ENCODE measurements at regions not wholly inside any gene's neighbourhood (a gene's known extent, or its start where the extent isn't known, plus 50 kb on each side); places are given as distances from the start of the nearest gene placed in this dataset.

- DNase-seq (ENCODE audit: low read depth) = no peak
Observed at GRCh38 chr6:47360388-47360787, 50.7 kb upstream of the TNFRSF21 start.

DNA sequence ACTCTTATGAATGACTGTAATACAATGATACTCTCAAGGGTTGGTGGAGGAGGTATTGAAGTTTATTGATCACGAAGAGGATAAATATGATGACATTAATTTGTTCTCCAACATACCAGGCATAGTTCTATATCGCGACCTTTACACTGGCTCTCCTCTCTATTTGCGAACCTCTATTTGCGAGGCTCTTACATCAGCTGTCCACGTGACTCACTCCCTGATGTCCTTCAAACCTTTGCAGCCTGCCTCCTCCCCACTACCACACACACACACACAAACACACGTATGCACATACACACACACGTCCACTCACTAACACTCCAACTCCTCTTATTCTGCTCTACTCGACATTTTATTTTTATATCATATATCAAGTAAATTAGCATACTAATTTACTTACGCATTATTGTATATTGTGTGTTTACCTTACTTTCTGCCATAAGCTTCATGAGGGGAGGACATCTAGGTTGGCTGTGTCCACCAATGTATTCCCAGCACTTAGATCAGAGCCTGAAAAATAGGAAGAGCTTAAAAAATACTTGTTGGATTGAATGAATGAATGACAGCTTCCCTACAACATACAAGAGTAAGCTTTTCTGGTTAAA lies 53.3 kb upstream of the TNFRSF21 start:
- DNase-seq (ENCODE audit: low read depth) = no peak

- peak; percentile 30 for DNase-seq (ENCODE audit: low read depth)
Observed at GRCh38 chr6:47363736-47364135, 54.0 kb upstream of the TNFRSF21 start.

GRCh38 chr6:47366335-47366890 lies 56.7 kb upstream of the TNFRSF21 start:
- no peak for DNase-seq (ENCODE audit: low read depth)

DNA sequence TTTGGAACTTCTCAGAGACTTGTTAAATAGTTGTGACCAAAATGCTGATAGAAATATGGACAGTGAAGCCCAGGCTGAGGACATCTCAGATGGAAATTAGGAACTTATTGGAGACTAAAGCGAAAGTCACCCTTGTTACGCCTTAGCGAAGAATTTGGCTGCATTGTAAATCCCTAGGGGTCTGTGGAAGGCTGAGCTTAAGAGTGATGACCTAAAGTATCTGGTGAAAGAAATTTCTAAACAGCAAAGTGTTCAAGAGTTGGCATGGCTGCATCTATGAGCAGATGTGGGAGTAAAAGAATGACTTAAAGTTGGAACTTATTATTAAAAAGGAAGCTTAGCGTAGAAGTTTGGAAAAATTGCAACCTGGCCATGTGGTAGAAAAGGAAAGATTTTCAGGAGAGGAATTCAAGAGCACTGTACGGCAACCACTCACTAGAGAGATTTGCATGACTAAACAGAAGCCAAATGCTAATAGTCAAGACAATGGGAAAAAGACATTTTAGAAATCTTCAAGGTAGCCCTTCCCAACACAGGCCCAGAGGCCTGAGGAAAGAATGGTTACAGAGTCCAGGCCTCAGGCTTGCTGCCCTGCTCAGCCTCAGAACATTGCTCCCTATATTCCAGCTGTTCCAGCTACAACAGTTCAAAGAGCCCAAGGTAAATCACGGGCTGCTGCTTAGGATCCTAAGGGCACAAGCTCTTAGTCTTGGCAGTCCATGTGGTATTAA lies 61.6 kb upstream of the TNFRSF21 start:
- no peak for DNase-seq (ENCODE audit: low read depth)

- no peak for DNase-seq (ENCODE audit: low read depth)
Observed at GRCh38 chr6:47371870-47372255, 62.2 kb upstream of the TNFRSF21 start.

GRCh38 chr6:47372318-47372717 lies 62.6 kb upstream of the TNFRSF21 start:
- DNase-seq (ENCODE audit: low read depth) = no peak

- no peak for DNase-seq (ENCODE audit: low read depth)
Observed at GRCh38 chr6:47375426-47375825, 65.7 kb upstream of the TNFRSF21 start.

DNA sequence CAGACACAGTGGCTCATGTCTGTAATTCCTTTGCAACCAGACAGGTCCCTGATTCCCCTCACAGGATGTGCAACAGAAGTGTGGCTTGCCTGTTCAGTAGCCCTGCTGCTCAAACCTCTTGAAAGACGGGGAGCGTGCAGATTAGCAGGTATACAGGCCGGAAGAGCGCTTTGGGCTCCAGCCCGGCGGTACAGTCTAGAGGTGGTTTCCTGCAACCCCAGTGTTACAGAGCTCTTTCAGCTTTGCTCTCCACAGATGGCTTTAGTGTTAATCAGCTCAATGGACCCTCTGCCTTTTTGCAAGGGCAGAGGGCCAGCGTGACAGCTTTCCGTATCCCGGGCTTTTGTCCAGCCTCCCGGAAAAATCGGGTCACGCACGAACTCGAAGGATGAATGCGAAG lies 67.2 kb upstream of the TNFRSF21 start:
- no peak for DNase-seq (ENCODE audit: low read depth)

- DNase-seq (ENCODE audit: low read depth) = no peak
Observed at GRCh38 chr6:47377971-47378370, 68.3 kb upstream of the TNFRSF21 start.

- DNase-seq (ENCODE audit: low read depth) = peak; percentile 26
Observed at GRCh38 chr6:47379328-47379727, 69.6 kb upstream of the TNFRSF21 start.

- DNase-seq (ENCODE audit: low read depth) = no peak
Observed at GRCh38 chr6:47380251-47380650, 70.5 kb upstream of the TNFRSF21 start.

GRCh38 chr6:47381036-47381435 lies 71.3 kb upstream of the TNFRSF21 start:
- no peak for DNase-seq (ENCODE audit: low read depth)

- DNase-seq (ENCODE audit: low read depth) = no peak
Observed at GRCh38 chr6:47383360-47383759, 73.7 kb upstream of the TNFRSF21 start.

DNA sequence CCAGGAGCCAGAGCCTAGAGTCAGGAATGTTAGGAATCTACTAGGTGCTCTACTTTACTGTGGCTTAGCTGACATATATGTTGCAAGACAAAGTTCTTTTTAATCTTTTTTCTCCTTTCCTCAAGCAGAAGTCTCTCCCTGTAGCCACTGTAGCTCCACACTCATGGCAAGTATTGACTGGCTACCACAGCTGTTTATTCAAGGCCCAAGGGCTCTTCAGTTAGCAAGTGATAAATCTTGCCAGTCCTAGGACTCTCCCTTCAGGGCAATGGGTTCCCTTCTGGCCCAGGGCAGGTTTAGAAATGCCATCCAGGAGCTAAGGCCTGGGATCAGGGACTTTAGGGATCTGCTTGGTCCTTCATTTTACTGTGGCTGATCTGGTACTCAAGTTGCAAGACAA lies 82.0 kb upstream of the TNFRSF21 start:
- no peak for DNase-seq (ENCODE audit: low read depth)

DNA sequence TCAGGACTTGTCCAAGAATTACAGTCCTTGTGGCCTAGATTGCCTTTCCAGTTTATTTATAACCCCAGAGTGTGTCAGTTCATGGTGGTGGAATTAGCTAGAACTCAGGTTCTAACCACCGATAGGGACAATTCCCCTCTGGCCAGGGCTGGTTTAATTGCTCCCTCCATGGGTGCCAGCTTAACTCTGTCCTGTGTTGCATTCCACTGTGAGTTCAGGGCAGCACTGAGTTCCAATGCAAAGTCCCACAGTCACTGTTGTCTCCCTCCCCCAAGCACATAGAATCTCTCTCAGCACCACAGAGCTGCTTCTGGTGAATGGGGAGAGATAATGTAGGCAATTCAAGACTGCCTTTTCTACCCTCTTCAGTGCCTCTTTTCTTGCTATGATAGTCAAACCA lies 82.5 kb upstream of the TNFRSF21 start:
- DNase-seq (ENCODE audit: low read depth) = no peak

- DNase-seq (ENCODE audit: low read depth) = no peak
Observed at GRCh38 chr6:47396401-47397069, 81.1 kb upstream of the CD2AP start.

DNA sequence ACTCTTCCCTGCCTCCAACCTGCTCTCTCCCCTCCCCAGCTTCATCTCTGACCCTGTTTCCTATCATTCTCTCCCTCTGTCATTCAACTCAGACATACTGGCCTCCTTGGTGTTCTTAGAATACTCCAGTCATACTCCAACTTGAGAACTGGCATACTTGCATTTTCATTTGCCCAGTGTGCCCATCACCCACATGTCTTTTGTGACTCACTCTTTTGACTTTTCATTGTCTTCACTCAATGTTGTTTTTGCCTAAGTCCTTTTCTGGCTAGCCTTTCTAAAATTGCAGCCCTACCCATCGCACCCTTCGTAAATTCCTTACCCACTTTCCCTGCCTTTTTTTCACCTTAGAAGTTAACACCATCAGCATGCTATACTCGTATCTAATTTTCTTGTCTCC lies 77.0 kb upstream of the CD2AP start:
- DNase-seq (ENCODE audit: low read depth) = peak; percentile 82

- no peak for DNase-seq (ENCODE audit: low read depth)
Observed at GRCh38 chr6:47402081-47402480, 75.5 kb upstream of the CD2AP start.

GRCh38 chr6:47403056-47403455 lies 74.5 kb upstream of the CD2AP start:
- DNase-seq (ENCODE audit: low read depth) = no peak

DNA sequence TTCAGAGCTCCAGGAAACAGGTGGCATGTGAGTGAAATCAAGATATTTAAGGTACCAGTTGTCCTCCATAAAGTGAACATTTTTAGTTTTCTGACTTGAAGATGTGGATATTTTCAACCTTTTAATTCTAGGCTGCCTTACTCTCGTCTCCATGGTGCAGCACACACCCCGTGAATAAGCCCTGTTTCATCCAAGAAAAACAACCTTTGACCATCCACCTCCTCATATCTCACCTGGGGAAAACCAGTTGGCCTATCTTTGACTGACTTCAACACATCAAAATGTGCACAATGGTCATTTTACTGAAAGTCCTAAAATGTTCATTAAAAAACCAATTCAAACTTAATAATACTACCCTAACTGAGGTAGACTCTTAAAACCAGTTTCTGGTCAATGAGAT lies 73.8 kb upstream of the CD2AP start:
- DNase-seq (ENCODE audit: low read depth) = no peak

DNA sequence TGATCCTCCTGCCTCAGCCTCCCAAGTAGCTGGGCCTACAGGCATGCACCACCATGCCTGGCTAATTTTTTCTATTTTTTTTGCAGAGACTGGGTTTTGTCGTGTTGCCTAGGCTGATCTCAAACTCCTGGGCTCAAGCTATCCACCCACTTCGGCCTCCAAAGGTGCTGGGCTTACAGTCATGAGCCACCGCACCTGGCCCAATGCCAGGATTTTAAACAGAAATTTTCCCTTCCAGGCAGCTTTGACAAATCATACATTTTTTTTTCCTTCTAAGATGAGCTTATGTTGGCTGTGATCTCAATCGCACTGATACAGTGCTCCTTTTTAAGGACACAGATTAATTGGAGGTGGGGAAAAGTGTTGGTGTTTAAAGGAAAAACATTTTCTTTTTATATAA lies 73.2 kb upstream of the CD2AP start:
- peak; percentile 54 for DNase-seq (ENCODE audit: low read depth)

- DNase-seq (ENCODE audit: low read depth) = peak; percentile 93
Observed at GRCh38 chr6:47405273-47405672, 72.3 kb upstream of the CD2AP start.

Measured in renal cortical epithelial cell (primary cell).